ENCODE measurements at regions not wholly inside any gene's neighbourhood (a gene's known extent, or its start where the extent isn't known, plus 50 kb on each side); places are given as distances from the start of the nearest gene placed in this dataset.

DNA sequence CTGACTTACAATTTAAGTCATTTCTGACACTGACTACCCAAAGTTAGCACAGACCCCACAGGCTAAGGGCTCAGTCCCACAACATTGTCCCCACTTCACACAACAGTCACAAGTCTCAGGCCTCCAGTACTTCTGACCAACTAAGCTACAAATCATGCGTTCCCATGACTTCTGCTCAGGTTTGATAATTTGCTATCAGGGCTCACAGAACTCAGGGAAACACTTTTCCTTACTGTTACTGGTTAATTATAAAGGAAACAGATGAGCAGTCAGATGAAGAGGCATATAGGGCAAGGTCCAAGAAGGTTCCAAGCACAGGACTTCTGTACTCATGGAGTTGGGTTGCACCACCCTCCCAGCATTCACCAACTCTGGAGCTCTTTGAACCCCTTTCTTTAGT, 151.2 kb upstream of the TNR start:
- no peak for DNase-seq

DNA sequence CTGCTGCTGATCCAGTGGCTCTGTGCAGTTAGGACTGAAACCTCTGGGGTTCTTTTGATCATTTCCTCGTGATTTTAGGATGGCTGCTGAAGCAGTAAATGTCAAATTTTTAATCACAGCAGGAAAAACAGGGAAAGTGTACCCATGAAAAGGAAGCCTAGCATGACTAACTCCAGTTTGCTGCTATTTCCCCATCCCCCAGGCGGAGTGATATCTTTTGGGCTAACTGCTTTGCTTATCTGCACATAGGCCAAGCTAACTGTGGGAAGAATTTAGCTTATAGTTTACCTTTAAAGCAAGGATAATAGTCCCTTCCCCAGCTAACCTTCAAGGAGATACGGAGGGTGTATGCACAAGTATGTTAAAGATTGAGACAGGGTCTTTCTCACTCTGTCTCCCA, 149.8 kb upstream of the TNR start:
- DNase-seq = no peak

DNA sequence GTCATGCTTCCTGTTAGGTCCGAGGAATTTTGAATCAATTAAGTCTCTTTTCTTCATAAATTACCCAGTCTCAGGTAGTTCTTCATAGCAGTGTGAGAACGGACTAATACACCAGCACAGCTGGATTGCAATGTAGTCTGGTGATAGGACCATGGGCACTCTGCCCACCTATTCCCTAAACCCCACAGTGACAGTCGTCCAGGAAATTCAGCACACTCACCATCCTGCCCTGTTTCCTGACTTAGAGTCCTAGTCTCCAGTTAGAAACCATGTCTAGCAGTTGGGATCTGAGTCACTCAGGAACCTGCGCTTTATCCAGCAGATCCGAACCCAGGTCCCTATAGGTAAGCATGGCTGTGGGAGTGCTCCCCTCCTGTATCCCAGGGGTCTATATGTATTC, 149.3 kb upstream of the TNR start:
- no peak for DNase-seq

DNA sequence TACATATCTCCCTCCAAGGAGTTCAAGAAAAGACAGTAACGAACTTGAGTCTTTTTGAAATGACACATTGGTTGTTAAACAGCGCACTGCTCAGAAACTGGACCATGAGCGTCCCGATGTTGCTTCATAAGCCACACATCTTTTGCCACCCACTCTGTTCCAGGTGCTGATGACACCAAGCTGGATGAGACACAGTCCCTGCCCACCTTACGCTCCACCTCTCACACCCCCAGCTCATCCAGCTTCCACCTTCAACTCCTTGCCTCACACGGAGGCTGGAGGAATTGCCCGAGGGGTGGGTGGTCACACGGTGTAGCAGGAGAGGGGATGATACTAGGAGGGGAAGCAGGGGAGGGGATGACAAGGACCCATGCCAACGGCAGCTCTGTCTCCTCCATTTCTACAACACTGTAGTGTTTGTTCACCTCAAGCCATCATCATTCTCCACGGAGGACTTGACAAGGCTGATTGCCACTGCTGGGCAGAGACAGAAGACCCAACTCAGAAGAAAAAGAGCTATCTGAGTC, 148.5 kb upstream of the TNR start:
- no peak for DNase-seq

DNA sequence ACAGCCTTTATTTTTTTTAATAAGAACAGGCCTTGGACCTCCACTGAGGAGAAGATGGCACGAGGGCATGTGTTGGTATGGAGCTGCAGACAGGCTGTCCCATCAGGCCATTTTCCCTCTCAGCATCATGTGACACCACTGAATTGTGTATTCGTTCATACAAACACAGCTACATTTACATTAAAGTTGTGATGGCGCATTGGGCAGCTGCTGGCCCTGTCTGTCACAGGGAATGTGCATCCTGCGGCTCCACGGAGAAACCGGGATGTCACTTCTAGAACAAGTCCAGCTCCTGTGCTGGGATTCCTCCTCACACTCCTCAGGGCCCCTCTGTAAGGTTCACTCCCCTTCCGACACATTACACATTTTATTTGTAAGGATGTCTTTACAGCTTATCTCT, 147.6 kb upstream of the TNR start:
- DNase-seq = no peak

DNA sequence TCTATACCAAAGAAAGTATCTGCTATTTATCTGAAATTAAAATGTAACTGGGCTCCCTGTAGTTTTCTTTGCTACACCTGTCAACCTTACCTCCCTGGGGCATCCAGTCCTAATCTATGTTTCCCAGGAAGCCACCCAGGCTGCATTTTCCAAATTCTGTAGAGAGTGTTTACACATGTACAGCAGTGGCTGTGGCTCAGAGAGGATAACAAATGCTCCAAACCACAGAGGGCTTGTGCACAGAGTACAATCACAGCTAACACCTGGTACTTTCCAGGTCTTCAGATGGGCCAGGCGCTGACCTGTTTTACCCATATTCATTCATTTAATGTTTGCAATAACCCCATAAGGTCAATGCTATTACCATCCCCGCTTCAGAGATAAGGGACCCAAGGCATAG, 146.5 kb upstream of the TNR start:
- no peak for DNase-seq

DNA sequence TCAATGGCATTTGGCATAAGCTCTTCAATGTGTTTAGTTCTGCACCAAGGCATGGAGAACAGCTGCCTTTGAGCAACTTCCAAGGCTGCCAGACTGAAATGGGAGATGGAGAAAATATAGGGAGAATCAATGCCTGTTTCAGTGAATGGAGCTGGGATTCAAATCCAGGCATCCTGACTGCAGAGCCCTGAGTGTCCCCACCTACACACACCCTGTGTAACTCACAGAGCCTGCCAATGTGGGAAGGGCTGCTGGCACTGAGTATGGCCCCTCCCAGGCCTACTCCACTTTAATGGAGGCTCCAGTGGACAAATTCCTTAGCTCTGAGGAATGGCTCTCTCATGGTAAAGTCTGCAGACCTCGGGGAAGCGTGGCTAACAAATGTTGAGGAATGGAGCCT, 145.6 kb upstream of the TNR start:
- no peak for DNase-seq

DNA sequence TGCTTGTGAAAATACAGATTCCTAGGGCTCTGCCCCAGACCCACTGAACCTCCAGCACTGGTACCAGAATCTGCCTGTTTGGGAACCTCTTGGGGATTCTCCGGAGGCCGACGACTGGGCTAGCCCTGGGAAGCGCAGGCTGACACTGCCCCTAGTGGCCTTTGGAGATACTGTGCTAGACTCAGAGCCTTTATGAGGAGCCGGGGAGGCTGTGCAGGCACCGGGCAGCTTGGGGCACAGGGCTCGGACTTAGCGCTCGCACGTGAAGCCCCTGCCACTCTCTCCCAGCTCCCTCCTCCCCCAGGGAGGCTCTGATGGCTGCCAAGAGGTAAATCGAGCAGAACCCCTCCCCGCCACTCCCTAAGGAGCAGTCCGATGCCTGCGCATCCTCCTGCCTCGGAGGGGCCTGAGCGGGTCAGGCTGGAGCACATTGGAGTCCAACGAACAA, 144.6 kb upstream of the TNR start:
- DNase-seq = peak; percentile 4

DNA sequence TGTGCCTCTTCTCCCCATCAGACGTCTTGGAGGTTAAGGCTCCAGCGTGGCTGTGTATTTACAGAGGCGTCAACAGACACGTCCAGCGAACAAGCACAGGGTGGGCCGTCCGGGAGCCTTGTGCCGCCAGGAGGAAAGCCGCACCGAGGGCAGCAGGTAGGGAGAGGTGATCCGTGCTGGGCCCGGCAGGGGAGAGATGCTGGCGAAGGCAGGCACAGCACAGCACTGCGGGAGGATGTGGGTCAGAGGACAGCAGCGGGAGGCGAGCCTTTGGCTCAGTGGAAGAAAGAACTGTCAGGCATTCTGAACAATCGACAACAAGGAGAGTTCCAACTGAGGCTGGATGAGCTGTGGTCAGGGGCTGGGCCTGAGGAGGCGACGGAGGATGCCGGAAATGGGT, 144.1 kb upstream of the TNR start:
- no peak for DNase-seq

DNA sequence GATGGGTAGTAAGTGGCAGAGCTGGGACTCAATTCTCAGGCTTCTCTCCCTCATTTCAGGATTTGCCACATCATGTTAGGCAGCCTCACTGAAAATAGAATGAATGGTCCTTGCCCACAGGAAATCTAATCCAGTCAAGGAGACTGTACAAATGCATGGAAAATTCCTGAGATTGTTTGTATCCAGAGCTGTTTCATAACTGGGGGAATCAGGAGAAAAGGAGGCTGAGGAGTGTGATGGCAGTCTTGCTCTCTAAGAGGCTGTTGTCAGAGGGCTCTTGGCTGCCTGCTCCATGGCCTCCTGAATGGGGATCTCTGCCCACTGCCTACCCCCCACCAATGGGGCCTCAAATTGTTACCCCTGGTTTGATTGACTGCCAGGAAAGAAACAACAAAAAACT, 141.9 kb upstream of the TNR start:
- DNase-seq = no peak

DNA sequence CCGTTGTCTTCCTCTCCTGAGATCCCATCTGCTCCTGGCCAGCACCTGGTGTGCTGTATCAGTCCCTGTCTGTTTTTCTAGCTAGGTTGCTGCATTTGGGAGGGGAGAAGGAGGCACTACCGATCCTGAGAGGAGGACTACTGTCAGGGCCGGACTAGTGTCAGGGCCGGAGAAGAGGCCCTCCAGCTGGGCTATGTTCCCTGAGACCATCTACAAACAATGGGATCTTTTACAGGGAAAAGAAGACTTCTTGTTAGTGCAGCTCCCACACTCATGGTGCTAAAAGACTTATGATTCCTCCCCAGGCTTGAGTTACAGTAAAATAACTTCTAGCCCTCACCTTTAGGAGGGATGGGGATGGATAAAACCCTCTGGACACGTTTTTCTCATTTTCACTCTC, 141.0 kb upstream of the TNR start:
- DNase-seq = no peak

DNA sequence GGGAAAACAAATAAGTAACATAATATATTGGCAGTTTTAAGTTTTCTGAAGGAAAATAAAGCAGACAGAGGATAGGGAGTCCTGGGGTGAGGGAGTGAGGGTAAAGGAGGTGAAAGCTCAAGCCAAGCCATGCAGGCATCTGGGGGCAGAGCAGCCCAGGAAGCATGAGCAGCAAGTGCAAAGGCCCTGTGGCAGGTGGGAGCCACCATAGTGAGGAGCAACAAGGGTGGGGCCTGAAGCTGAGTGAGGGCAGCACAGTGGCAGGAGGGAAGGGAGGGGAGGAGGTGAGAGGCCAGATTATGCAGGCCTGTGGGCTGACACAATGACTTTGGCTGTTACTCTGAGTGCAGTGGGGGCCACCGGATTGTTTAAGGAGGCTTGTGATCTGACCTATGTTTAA, 138.8 kb upstream of the TNR start:
- DNase-seq = no peak

DNA sequence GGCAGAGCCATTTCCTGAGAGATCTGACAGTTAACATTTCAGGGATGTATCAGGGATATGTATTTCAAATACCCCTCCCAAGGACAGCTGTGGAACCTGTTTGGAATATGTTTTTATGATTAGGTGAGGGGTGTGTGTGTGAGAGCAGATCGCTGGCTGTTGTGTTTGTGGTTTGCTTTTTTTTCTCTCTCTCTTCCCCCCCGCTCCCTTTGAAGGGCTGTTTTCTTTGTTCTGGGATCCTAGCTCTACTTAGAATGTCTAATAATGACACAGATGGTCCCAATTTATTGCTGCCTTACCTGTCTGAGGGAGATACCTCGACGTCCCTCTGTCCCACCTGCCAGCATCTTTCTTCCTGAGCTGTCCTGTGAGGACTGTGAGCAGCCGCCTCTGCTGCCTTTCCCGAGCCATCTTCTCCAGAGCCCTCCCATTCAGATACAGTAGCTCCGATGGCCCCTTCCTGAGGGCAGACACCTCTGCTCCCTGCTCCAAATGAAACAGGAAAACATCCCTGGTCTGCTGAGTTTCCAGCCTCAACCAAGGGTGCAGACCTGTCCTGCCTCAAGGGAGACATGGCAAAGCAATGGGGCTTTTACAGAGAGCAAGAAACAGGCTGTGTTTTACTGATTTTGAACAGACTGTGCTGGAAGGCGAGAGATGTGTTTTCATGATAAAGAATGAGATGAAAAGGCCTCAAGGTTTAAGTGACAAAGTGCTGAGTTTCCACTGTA, 138.0 kb upstream of the TNR start:
- DNase-seq = no peak

DNA sequence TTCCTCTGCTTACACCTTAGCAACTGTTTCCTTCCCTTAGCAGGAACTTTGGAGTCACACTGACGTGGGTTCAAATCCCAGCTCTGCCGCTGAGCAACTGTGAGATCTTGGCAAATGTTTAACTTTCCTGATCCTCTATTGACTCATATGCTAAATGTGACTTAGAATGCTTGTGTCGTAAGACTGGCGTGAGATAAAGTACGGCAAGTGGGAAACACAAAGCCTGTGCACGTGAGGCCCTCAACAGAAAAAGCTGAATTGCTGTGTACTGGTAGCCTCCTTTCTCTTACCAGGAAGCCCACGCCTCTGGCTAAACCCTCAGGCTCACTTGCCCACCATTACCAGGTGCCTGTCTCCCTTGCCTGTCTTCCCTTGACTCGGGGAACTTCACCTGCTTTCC, 135.4 kb upstream of the TNR start:
- no peak for DNase-seq

DNA sequence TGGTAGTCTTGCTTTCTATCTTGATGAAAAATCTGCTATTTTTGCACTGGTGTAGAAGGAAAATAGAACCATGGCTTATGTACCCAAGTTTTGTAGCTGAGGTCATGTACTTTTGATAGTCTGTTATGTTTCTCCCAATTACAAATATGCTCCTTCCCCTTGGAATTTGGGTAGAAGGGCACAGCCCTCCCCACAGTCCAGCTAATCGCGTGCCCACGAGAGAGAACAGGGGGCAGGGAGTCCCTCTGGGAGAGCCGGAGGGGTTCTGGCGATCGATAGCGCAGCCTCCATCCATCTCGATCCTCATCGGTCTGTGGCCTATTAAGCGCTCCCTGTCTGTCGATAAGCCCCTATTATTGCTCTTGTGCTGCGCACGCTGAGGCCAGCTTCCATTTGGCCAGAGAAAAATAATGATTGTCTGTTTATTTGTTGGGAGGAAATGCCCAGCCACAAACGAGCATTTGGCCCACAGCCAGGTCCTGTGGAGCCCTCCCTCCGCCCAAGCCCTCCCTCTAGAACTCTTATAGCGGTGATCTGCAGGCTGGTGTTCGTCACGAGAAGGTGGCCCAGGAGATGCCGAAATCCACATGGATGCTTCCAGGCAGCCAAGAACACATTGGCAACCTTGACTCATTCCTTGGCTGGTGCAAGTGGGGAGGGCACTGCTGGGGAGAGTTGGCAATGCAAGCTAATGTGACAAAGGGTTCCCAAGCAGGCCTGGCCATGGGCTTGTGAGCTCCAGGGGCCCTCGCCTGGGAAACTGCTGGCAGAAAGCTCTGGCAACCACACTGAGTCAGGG, 134.7 kb upstream of the TNR start:
- DNase-seq = no peak

DNA sequence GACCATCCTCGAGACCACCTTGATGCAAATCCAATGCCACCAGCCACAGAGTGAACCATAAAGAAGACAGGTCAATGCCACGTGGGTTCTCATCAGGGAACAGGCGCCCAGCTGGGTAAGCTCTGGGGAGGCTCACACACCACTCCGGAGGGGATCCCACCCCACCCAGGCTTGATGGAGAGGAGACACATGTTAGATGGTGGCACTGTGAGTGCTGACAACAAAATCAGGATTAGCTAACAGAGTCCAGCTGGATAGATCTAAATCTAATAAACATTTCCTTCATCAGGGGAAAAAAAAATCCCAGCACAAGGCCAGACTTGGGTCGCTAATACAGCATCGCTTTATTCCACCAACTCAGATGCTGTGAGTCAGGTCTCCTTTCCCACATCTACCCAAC, 132.2 kb upstream of the TNR start:
- no peak for DNase-seq

DNA sequence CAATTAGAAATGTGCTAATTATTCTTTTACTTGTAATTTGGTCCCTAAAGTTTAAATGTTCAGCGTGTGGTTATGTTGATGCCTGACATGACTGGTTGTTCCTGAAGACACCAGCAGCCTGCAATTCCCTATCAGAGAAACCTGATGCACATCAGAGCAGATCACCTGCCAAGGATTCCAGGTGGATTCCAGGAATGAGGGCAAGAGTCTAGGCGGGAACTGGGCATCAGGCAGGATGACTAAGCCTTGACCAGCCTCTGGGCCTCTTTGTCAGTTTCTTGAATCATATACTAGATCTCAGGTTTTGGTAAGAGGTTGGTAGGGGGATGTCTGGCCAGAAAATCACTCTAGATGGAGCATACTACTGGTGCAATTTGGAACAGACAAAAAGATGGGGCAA, 130.7 kb upstream of the TNR start:
- no peak for DNase-seq

DNA sequence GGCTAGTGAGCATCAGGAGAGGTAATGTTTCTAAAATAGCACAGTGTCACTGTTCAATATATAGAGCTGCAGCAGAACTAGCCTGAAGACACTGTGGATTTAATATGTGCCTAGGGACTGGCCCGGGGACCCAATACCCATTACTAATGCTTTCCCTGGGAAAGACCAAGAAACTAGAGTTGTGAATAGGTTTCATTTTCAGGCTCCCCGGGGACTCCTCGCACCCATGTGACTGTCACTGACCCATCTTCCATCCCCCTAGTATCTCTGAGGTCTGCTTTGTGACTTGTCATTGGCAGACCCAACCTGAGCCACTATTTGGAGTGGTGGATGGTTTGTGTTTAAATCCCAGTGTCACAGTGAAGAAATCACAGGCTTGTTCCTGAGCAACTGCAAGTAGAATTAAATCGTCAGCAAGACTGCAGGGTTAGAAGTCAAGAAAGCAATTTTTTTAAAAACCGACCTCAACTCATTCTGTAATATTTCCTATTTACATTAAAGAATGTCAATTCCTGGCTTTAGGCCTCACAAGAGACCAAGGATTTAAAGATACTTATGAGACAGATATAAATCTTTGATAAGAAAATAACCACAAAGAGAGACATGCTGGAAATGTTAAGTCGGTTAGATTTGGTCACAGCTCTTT, 130.0 kb upstream of the TNR start:
- no peak for DNase-seq

DNA sequence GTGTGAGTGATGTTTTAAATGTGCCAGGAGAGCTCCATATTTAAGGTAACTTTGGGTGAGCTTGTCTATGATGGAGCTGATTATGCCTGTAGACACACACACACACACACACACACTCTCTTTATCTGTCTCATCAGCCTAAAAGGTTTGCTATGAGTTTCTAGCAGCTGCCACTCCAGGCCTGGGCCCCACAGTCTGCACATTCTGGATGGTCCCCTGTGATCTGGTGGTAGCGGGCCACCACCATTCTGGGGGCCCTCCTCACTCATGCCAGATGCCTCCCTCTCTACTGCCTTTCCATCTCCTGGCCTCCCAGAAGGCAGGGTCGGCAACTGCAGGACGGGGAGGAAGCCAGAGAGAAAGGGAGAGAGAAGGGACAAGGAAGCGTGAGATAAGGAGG, 129.2 kb upstream of the TNR start:
- no peak for DNase-seq

DNA sequence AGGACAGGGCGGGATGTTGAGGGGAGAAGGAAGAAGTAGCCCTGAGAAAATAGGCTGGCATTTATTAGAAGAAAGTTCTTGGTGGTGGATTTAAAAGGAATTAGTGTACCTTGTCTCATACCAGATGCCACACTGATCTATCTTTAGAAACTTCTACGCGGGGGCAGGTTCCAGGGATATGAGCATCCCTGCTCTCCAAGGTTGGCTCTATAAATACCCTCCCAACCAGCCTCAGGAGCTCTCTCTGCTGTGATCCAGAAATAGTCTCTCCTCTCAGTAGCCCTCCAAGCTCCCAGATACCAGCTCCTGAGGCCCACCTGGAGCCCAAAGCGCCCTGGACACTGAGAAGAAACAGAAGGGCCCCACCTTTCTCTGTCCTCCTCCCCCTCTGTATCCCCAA, 128.3 kb upstream of the TNR start:
- DNase-seq = no peak

DNA sequence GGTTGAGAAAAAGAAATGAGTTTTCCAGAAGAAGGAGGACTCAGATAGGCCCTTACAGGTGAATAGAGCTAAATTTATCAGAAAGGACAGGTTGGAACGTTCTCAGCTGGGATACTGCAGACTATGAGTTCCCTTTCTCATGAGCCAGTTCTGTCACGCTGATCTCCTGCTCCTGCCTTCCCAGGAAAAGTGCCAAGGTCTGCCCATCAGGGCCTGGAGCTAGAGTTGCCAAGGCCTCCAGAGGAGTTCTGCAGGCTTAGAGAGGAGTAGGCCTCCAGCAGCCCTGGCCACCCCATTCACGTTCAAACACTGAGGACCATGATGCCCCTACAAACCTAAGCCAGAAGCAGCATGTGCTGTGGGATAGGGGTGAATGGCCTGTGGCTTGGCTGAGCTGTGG, 126.8 kb upstream of the TNR start:
- no peak for DNase-seq

DNA sequence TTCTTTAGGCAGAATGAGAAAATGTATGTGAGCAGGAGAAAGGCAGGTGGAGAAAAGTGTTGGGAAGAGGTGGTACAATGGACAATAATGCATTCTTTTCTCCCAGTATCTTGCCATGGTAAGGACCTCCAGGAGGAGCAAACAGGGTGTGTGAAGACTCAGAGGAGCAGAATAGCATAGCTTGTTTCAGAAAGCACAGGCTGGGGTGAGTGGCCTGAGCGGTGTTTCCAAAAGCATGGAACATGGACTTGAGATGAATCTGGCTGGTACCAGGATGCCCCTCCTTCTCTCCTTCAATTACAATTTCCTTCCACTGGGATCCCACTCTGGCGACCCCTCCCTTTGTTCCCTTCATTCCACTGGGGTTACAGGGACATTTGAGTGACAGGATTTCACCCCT, 123.4 kb upstream of the TNR start:
- no peak for DNase-seq

DNA sequence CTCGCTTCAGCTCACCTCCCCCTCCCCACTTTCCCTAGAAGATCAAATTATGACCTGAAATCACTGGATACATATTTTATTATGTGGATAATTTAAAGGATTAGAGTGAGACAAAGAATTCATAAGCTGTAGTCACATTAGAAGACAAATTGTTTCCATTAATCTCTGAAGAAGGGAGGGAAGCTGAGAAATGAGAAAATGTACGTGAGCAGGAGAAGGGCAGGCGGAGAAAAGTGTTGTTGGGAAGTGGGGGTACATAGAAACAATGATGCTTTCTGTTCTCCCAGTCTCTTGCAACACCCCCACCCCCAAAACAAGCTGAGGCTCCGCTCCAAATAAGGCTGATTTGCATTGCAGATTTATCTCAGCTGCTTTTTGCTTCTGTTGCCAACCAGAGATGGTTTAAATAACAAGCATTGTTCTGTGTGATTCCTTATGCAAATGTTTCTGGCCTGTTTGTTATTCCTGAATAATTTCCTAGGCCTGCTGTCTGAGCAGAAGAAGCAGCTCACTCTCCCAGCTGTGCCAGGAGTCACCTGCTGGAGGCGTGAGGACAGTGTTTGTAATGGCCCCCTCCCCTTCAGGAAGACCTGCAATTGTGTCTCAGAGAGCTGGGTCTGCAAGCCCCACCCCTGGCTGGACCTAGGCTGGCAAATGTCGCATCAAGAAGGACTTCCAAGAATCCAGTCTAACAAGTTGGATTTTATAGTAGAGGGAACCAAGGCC, 121.8 kb upstream of the TNR start:
- DNase-seq = no peak

All from CD4-positive, alpha-beta T cell treated with Interleukin-21 for 1 hour (primary cell).